Keratinocyte (primary cell): ENCODE measurements at regions not wholly inside any gene's neighbourhood (a gene's known extent, or its start where the extent isn't known, plus 50 kb on each side); places are given as distances from the start of the nearest gene placed in this dataset.

Experiments
- DNase-seq: peaks from one replicate; pipeline ENCODE4 v3.0.0-alpha.2; 2011; ENCODE audit warnings: low read depth, missing footprints, low spot score
- FAIRE-seq: peaks from 2 replicates; lab custom pipeline; 2011; peaks lifted over from hg19 to GRCh38; lab: Jason Lieb, UNC
- H2AFZ ChIP-seq: 2 replicates; pipeline ENCODE4 v1.6.0; 2012; ENCODE audit warnings: low read length, control low read depth, inconsistent platforms; ENCODE audit not compliant: control insufficient read depth
- H3K27ac ChIP-seq: 2 replicates; pipeline ENCODE4 v1.5.1; 2011; ENCODE audit warnings: low read length; ENCODE audit not compliant: control insufficient read depth, insufficient read depth
- H3K27me3 ChIP-seq: 3 replicates; pipeline ENCODE4 v1.6.0; 2011; ENCODE audit warnings: low read length; ENCODE audit not compliant: control insufficient read depth, insufficient read depth; ENCODE audit errors: extremely low read depth
- H3K36me3 ChIP-seq, 2 experiments: 2 replicates in 1 of 2; 3 replicates in 1 of 2; pipeline ENCODE4 v1.5.1; 2011; ENCODE audit warnings: low read length in 2 of 2, mild to moderate bottlenecking in 1 of 2; ENCODE audit not compliant: control insufficient read depth in 2 of 2, insufficient read depth in 2 of 2; ENCODE audit errors: extremely low read depth in 1 of 2
- H3K4me1 ChIP-seq: 3 replicates; pipeline ENCODE4 v1.5.1; 2011; ENCODE audit warnings: low read length; ENCODE audit not compliant: control insufficient read depth, insufficient read depth; ENCODE audit errors: extremely low read depth
- H3K4me2 ChIP-seq: 3 replicates; pipeline ENCODE4 v1.6.0; 2011; ENCODE audit warnings: low read depth, low read length; ENCODE audit not compliant: control insufficient read depth, insufficient read depth; ENCODE audit errors: extremely low read depth
- H3K4me3 ChIP-seq, 3 experiments: fragments of 200-600 bp in 1 of 3; sonication (generic) in 1 of 3; 2 replicates in 2 of 3; 3 replicates in 1 of 3; pipeline ENCODE4 v1.5.1; 2011 to 2016; ENCODE audit warnings: low read length in 3 of 3, mild to moderate bottlenecking in 3 of 3, control low read depth in 2 of 3, inconsistent platforms in 1 of 3, low read depth in 1 of 3, mixed read lengths in 1 of 3, mixed run types in 1 of 3, moderate library complexity in 1 of 3; ENCODE audit not compliant: control insufficient read depth in 2 of 3, insufficient read depth in 2 of 3; ENCODE audit errors: extremely low read depth in 1 of 3
- H3K79me2 ChIP-seq: 2 replicates; pipeline ENCODE4 v1.6.0; 2012; ENCODE audit warnings: low read length; ENCODE audit not compliant: control insufficient read depth, insufficient read depth
- H3K9ac ChIP-seq: 3 replicates; pipeline ENCODE4 v1.6.0; 2011; ENCODE audit warnings: low read length; ENCODE audit not compliant: control insufficient read depth, insufficient read depth; ENCODE audit errors: extremely low read depth
- H3K9me1 ChIP-seq: 3 replicates; pipeline ENCODE4 v1.6.0; 2011; ENCODE audit warnings: low read length; ENCODE audit not compliant: control insufficient read depth, insufficient read depth; ENCODE audit errors: extremely low read depth
- H3K9me3 ChIP-seq: 2 replicates; pipeline ENCODE4 v1.5.1; 2012; ENCODE audit warnings: low read depth, low read length; ENCODE audit not compliant: control insufficient read depth
- H4K20me1 ChIP-seq: 3 replicates; pipeline ENCODE4 v1.6.0; 2011; ENCODE audit warnings: low read length; ENCODE audit not compliant: control insufficient read depth, insufficient read depth; ENCODE audit errors: extremely low read depth
- CTCF ChIP-seq, 3 experiments: IDR thresholded peaks in 1 of 3; conservative IDR thresholded peaks in 1 of 3; optimal IDR thresholded peaks in 1 of 3; 2 replicates in 2 of 3; 3 replicates in 1 of 3; pipeline versions ENCODE3 to v1.5.1; 2011; ENCODE audit warnings: low read length in 3 of 3, mild to moderate bottlenecking in 3 of 3, moderate library complexity in 2 of 3, control low read depth in 1 of 3, inconsistent platforms in 1 of 3; ENCODE audit not compliant: insufficient read depth in 2 of 3; ENCODE audit errors: extremely low read depth in 1 of 3
- EZH2 ChIP-seq: IDR thresholded peaks from one replicate; pipeline ENCODE4 v1.6.1; 2012; ENCODE audit warnings: inconsistent platforms, mild to moderate bottlenecking, low read length, moderate library complexity
- dilution Hi-C: fragments of 300-500 bp; cut with MboI; formaldehyde crosslinking; loops from one replicate; pipeline ENCODE4 v1.7.0; 2020; ENCODE audit warnings: low sequenced_read_pairs; ENCODE audit not compliant: extremely low pct_ligation_motif_present

GRCh38 chr20:40225596-40225995, 463.4 kb downstream of the MAFB start:
- Histone ChIP-seq H3K79me2 (no peaks in the 10 kb centered on the region), H3K9me3 (no peaks in the 10 kb centered on the region), H3K27ac (no peak overlapping the region), H3K36me3 (no peaks in the 10 kb centered on the region), H2AFZ (no peak overlapping the region), H3K4me2 (no peak overlapping the region), H3K9me1 (no peaks in the 10 kb centered on the region), H4K20me1 (no peaks in the 10 kb centered on the region), H3K4me3 (no peak overlapping the region), H3K4me1 (no peaks in the 10 kb centered on the region), H3K9ac (no peak overlapping the region), H3K27me3 (no peaks in the 10 kb centered on the region)
- dilution Hi-C loops, result no loop called here
- TF ChIP-seq EZH2 (no peak), CTCF (optimal IDR thresholded peaks at IDR 0.05 in 1 of 3, IDR thresholded peaks at IDR 0.05 in 1 of 3, conservative IDR thresholded peaks at IDR 0.05 in 1 of 3; ENCODE audit: extremely low read depth in 1 of 3, insufficient read depth in 2 of 3, low read length in 3 of 3) (no peak)
- no peak for DNase-seq
- no peak for FAIRE-seq

- dilution Hi-C loops, result no loop called here
- no peaks in the 10 kb centered on the region for H3K36me3 ChIP-seq
- H3K27me3 ChIP-seq, result no peaks in the 10 kb centered on the region
- no peak overlapping the region for H3K4me2 ChIP-seq
- H2AFZ ChIP-seq, result no peak overlapping the region
- H3K4me3 ChIP-seq, result no peak overlapping the region
- FAIRE-seq, result no peak
- TF ChIP-seq CTCF (optimal IDR thresholded peaks at IDR 0.05 in 1 of 3, IDR thresholded peaks at IDR 0.05 in 1 of 3, conservative IDR thresholded peaks at IDR 0.05 in 1 of 3; ENCODE audit: extremely low read depth in 1 of 3, insufficient read depth in 2 of 3, low read length in 3 of 3), result no peak
- TF ChIP-seq EZH2, result no peak
- no peaks in the 10 kb centered on the region for H3K9me3 ChIP-seq
- no peaks in the 10 kb centered on the region for H3K9me1 ChIP-seq
- H3K4me1 ChIP-seq, result no peaks in the 10 kb centered on the region
- no peak overlapping the region for H3K27ac ChIP-seq
- H4K20me1 ChIP-seq, result no peaks in the 10 kb centered on the region
- no peaks in the 10 kb centered on the region for H3K79me2 ChIP-seq
- H3K9ac ChIP-seq, result no peak overlapping the region
- no peak for DNase-seq
These were observed 465.2 kb downstream of the MAFB start for GRCh38 chr20:40223810-40224209.
